Prostate gland (tissue), 2 donors: ENCODE measurements at regions not wholly inside any gene's neighbourhood (a gene's known extent, or its start where the extent isn't known, plus 50 kb on each side); places are given as distances from the start of the nearest gene placed in this dataset.

Experiments
- DNase-seq: peaks from one replicate; pipeline ENCODE4 v3.0.0-alpha.2; 2019; ENCODE audit warnings: low spot score
- H3K27ac ChIP-seq, 2 donors: fragments of 200-600 bp; sonication (generic); 2 replicates each; pipeline ENCODE4 v1.5.1; 2017 to 2019
- H3K27me3 ChIP-seq: fragments of 200-600 bp; sonication (generic); replicated peaks from 2 replicates; pipeline ENCODE4 v1.5.1; 2019; ENCODE audit not compliant: insufficient read depth
- H3K36me3 ChIP-seq, 2 donors: fragments of 200-600 bp; sonication (generic); 1 replicate in 1 of 2; 2 replicates in 1 of 2; pipeline versions ENCODE4 v1.5.1 to v1.8.1; 2017 to 2019
- H3K4me1 ChIP-seq: fragments of 200-600 bp; sonication (generic); replicated peaks from 2 replicates; pipeline ENCODE4 v1.5.1; 2019
- H3K4me3 ChIP-seq, 2 donors: fragments of 200-600 bp; sonication (generic); 2 replicates each; pipeline ENCODE4 v1.5.1; 2017 to 2019
- H3K9me3 ChIP-seq: fragments of 200-600 bp; sonication (generic); 2 replicates; pipeline ENCODE4 v1.5.1; 2017
- CTCF ChIP-seq, 4 experiments: fragments of 200-600 bp in 2 of 4; fragments of 450-650 bp in 2 of 4; sonication (generic) in 2 of 4; IDR thresholded peaks; 1 replicate in 3 of 4; 2 replicates in 1 of 4; pipeline ENCODE4 v1.5.1; 2016 to 2019; ENCODE audit warnings: antibody characterized with exemption in 4 of 4, mild to moderate bottlenecking in 2 of 4, moderate library complexity in 2 of 4
- POLR2A ChIP-seq: fragments of 450-650 bp; IDR thresholded peaks from one replicate; pipeline ENCODE4 v1.6.1; 2016; ENCODE audit warnings: antibody characterized with exemption, mild to moderate bottlenecking
- POLR2AphosphoS5 ChIP-seq: sonication (generic); formaldehyde crosslinking; IDR thresholded peaks from one replicate; pipeline ENCODE4 v1.6.1; 2017; ENCODE audit warnings: antibody characterized with exemption
- WGBS: methylation state at CpG from one replicate; pipeline ENCODE4 v1.1.5; 2018; 5-methylcytosine and 5-hydroxymethylcytosine counted together
- intact Hi-C: fragments of 100-400 bp; cut with DNase I; formaldehyde crosslinking; loops from one replicate; pipeline ENCODE4 v1.14.2; 2022

- Histone ChIP-seq H3K4me1 (no peaks in the 10 kb centered on the region), H3K4me3 (no peak overlapping the region), H3K36me3 (no peaks in the 10 kb centered on the region), H3K27ac (no peak overlapping the region), H3K9me3 (no peaks in the 10 kb centered on the region), H3K27me3 (no peaks in the 10 kb centered on the region)
- no peak for TF ChIP-seq CTCF (IDR thresholded peaks at IDR 0.05)
- no peak for TF ChIP-seq POLR2AphosphoS5
- TF ChIP-seq POLR2A: no peak
- WGBS: 52% methylated on average over 1 of the region's 1 CpG
- intact Hi-C loops: no loop called here
- DNase-seq: no peak
Measured at GRCh38 chr2:66790651-66791181, 355.8 kb downstream of the MEIS1 start.

GRCh38 chr2:66794070-66794469, 359.1 kb downstream of the MEIS1 start:
- Histone ChIP-seq H3K36me3 (no peaks in the 10 kb centered on the region), H3K9me3 (no peaks in the 10 kb centered on the region), H3K27ac (no peak overlapping the region), H3K4me3 (no peak overlapping the region), H3K27me3 (no peaks in the 10 kb centered on the region), H3K4me1 (no peaks in the 10 kb centered on the region)
- intact Hi-C loops: no loop called here
- DNase-seq: no peak
- TF ChIP-seq POLR2A (no peak), CTCF (IDR thresholded peaks at IDR 0.05) (no peak), POLR2AphosphoS5 (no peak)
- WGBS: 67% methylated on average over 8 of the region's 8 CpGs

- DNase-seq: no peak
- no peak for TF ChIP-seq POLR2A
- no peak for TF ChIP-seq CTCF (IDR thresholded peaks at IDR 0.05)
- no peak for TF ChIP-seq POLR2AphosphoS5
- Histone ChIP-seq H3K9me3 (no peaks in the 10 kb centered on the region), H3K27me3 (no peaks in the 10 kb centered on the region), H3K4me1 (no peaks in the 10 kb centered on the region), H3K27ac (no peak overlapping the region), H3K4me3 (no peak overlapping the region), H3K36me3 (no peaks in the 10 kb centered on the region)
- intact Hi-C loops: no loop called here
- WGBS: 51% methylated on average over 1 of the region's 1 CpG
Measured at GRCh38 chr2:66794551-66794950, 359.6 kb downstream of the MEIS1 start.

GRCh38 chr2:66802877-66803276, 368.0 kb downstream of the MEIS1 start:
- H3K27me3 ChIP-seq: no peaks in the 10 kb centered on the region
- 69% methylated on average over 2 of the region's 2 CpGs for WGBS
- no peaks in the 10 kb centered on the region for H3K9me3 ChIP-seq
- H3K36me3 ChIP-seq: no peaks in the 10 kb centered on the region
- H3K4me1 ChIP-seq: no peaks in the 10 kb centered on the region
- intact Hi-C loops: loop anchor here (10.0 kb wide), 1 partner anchor 672 kb away; no protein-coding TSS in a partner anchor
- TF ChIP-seq POLR2AphosphoS5: peak; percentile 11
- no peak for TF ChIP-seq POLR2A
- no peak for TF ChIP-seq CTCF (IDR thresholded peaks at IDR 0.05)
- no peak for DNase-seq
- H3K4me3 ChIP-seq: no peak overlapping the region
- H3K27ac ChIP-seq: no peak overlapping the region

GRCh38 chr2:66803726-66804125, 368.8 kb downstream of the MEIS1 start:
- no peaks in the 10 kb centered on the region for H3K9me3 ChIP-seq
- H3K4me1 ChIP-seq: no peaks in the 10 kb centered on the region
- TF ChIP-seq POLR2A: no peak
- no peak for TF ChIP-seq CTCF (IDR thresholded peaks at IDR 0.05)
- no peak for TF ChIP-seq POLR2AphosphoS5
- no peaks in the 10 kb centered on the region for H3K27me3 ChIP-seq
- no peaks in the 10 kb centered on the region for H3K36me3 ChIP-seq
- H3K4me3 ChIP-seq: no peak overlapping the region
- intact Hi-C loops: loop anchor here (10.0 kb wide), 1 partner anchor 671 kb away; no protein-coding TSS in a partner anchor
- 49% methylated on average over 2 of the region's 2 CpGs for WGBS
- no peak overlapping the region for H3K27ac ChIP-seq
- no peak for DNase-seq
